ENCODE measurements at regions not wholly inside any gene's neighbourhood (a gene's known extent, or its start where the extent isn't known, plus 50 kb on each side); places are given as distances from the start of the nearest gene placed in this dataset.

DNA sequence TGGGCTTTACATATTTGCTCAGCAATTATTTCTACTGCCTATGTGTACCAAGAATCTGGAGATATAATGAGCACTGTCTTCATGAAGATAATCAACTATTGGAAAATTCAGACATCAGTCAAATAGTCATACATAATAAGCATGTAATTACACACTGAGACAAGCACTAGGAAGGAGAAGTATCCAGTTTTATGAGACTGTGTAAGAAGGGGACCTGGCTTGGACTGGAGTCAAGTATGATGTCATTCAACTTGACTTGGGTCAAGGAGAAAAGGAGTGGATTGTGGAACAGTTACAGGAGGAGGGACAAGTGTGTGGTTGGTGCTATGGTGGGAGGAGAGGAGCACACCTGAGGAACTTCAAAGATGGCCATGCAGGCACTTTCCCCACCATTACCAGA lies 419.8 kb upstream of the TRIB2 start:
- FAIRE-seq (no peak), DNase-seq (ENCODE audit: insufficient read length, low spot score) (no peak)

DNA sequence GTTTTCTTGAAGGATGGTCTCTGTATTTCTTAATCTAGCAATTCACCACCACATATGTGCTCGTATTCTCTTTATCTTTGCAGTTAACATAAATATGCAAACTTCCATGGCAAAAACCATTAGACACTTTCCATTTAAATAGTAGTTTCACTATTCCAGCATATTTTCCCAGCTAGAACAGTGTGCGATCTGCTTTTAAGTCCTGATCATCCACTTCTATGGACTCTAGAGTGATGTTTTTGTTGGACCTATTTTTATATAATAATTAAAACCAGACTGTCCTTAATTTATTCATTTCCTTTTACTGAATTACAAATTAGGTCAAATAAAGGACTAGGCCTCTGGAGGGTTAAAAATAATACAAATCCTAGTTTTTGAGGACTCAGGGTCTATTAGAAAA lies 418.4 kb upstream of the TRIB2 start:
- no peak for FAIRE-seq
- DNase-seq (ENCODE audit: insufficient read length, low spot score) = no peak

GRCh38 chr2:12299431-12299830 lies 417.3 kb upstream of the TRIB2 start:
- DNase-seq (ENCODE audit: insufficient read length, low spot score) (no peak), FAIRE-seq (no peak)

DNA sequence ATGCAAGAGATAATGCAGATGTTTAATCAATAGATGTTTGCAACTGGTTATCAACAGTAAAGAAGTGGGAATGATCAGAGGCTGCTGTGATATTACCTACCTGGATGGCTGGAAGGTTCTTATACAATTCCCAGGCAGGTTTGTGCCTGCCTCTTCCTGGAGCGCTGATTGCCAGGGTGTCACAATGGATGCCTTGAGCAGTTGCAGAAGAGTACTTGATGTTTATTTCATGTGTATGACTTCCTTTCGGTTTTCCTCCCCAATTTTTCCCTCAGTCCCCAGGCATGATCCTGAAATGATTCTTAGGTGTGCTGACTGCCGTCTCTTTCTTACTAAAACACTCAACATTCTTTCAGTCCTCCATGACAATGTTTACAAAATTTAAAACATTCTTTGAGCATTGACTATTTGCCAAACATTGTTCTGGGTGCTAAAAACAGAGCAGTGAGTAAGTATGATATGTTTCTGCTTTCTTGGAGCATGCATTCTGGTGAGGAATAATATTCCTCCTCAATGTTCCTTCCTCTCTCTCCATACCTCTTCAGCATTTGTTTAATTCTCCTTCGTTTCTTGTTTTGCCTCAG lies 416.6 kb upstream of the TRIB2 start:
- no peak for DNase-seq (ENCODE audit: insufficient read length, low spot score)
- no peak for FAIRE-seq

DNA sequence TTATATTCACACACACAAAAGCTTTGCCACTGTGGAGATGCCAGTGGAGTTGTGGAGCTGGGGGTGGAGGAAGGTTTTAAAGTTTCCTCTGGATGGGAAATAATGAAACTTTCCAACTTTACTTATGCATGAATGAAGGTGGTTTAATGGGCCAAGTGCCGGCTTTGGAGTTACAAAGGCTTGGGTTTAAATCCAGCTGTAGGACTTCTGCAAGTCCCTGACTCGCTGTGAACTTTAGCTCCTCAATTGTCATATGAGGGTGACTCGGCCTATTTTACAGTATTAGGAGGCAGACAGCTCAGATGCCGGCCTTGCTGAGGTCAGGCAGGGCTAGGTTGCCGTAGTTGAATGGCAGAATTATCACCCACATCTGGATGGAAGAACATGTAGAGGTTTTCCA lies 415.8 kb upstream of the TRIB2 start:
- FAIRE-seq (no peak), DNase-seq (ENCODE audit: insufficient read length, low spot score) (no peak)

DNA sequence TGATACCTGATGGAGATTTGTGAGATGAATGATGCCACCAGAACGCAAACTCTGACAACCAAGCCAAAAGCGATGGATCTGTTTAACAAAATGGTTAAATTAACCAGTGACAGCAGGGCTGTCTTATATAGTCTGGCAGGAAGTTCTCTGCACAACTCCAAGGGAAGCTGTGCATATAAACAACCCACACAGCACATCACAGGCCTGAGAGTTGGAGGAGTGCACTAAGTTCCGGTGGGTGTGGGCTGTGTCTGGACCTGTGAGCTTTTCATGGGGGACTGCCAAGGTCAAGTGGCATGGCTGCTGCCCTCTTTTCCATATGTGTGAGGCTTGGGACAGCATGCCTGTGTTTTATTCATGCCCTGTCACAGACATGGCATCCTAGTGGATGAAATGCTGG lies 414.6 kb upstream of the TRIB2 start:
- no peak for DNase-seq (ENCODE audit: insufficient read length, low spot score)
- no peak for FAIRE-seq

DNA sequence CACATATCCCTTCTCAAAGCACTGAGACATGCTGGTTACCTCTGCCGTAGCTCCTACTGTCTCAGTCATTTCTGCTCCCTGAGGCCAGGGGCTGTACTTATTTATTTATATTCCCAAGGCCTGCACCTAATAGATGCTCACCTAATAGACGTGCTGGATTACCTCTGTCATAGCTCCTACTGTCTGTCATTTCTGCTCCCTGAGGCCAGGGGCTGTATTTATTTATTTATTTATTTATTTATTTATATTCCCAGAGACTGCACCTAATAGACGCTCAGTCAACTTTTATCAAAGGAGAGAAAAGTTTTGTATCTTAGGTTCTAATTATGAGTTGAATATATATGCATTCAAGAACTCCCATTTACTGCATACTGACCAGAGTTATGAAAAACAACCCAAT lies 414.0 kb upstream of the TRIB2 start:
- FAIRE-seq = no peak
- DNase-seq (ENCODE audit: insufficient read length, low spot score) = no peak

- DNase-seq (ENCODE audit: insufficient read length, low spot score) (peak; percentile 63), FAIRE-seq (no peak)
Measured at GRCh38 chr2:12303181-12304030, 413.3 kb upstream of the TRIB2 start.

DNA sequence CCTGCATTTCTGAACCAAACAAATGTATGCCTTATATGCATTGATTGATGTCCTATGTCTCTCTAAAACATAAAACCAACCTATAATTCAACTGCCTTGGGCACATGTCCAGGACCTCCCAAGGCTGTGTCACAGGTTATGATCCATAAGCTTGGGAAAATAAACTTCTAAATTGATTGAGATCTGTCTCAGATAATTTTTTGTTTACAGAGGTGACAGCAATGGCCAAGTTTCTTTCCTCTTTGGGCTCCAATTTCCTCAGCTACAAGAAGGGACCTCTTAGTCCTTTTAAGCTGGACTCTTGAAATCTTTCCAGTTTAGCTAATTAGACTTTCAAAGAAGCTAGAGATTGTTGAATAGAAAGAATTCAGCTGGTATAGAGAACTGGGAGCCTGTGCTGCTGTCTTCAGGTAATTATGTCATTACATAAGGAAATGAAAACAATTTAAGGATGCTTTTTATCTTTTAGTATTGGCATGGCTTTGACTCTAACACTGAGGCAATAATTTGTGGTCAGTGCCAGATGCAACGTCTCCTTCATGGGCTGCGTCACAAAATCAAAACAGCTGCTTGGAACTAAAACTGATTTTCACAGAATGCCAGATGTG lies 412.1 kb upstream of the TRIB2 start:
- DNase-seq (ENCODE audit: insufficient read length, low spot score) = no peak
- FAIRE-seq = no peak

- DNase-seq (ENCODE audit: insufficient read length, low spot score) (no peak), FAIRE-seq (no peak)
Measured at GRCh38 chr2:12305931-12306330, 410.8 kb upstream of the TRIB2 start.

DNA sequence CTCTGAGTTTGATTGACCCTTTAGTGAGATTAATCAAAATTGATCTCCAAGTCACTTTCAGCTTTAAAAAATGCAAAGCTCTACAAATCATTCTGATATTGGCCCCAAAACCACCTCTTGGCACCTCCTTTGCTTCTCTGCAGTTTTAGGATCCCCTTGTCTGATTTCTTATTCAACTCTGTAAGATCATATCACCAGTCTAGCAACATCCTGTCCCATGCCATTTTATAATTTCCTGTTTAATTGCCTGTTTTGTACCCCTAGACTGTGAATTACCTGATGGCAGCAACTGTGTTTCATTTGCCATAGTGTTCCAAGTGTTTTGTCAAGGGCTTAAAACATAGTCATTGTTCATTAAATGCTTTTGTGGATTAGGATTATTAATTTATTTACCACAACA lies 406.3 kb upstream of the TRIB2 start:
- DNase-seq (ENCODE audit: insufficient read length, low spot score) (no peak), FAIRE-seq (no peak)

DNA sequence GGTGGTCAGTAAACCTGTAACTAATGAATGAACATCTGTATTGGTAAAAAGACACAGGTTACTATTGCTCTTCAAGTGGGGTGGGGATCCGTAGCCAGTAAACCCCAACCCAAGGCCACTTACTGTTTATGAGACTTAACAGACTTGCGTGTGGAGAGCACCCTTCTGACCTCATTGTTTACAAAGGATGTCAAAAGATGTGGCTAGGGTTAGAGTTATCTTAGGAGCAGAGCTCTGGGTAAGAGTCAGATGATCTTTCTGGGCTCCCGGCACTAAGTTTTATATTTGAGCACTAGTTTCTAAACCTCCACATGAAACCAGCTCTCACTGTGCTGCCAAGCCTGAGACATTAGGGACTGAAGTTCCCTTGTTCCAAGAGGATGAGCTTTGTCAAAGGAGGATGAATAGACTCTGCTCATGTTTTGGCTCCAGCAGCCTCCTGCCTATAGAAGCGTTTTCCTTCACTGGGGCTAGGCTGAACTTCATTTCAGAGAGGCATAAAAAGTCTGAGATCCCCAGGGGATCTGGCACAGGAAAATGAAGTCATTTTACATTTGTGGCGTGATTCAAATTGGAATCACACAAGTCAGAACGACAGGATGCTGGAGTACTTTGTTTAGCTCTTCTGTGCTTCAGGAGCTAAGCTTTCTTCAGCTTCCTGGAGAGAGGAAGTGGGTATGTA lies 403.1 kb upstream of the TRIB2 start:
- FAIRE-seq (no peak), DNase-seq (ENCODE audit: insufficient read length, low spot score) (no peak)

GRCh38 chr2:12314127-12314760 lies 402.5 kb upstream of the TRIB2 start:
- FAIRE-seq (no peak), DNase-seq (ENCODE audit: insufficient read length, low spot score) (no peak)

DNA sequence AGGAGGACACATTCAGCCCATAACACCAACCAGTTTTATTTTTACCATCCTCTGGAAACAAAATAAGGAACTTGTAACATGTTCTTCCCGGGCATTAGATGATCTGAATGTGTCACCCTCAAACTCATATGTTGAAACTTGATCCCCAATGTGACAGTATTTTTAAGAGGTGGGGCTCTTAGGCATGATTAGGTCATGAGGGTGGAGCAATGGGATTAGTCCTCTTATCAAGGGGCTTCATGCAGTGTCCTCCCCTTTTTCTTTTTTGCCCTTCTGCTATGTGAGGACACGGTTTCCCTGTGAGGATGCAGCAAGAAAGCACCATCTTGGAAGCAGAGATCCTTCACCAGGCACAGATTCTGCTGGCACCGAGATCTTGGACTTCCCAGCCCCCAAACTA lies 401.5 kb upstream of the TRIB2 start:
- DNase-seq (ENCODE audit: insufficient read length, low spot score) (no peak), FAIRE-seq (no peak)

GRCh38 chr2:12316476-12316875 lies 400.3 kb upstream of the TRIB2 start:
- no peak for FAIRE-seq
- DNase-seq (ENCODE audit: insufficient read length, low spot score) = no peak

- no peak for FAIRE-seq
- no peak for DNase-seq (ENCODE audit: insufficient read length, low spot score)
Measured at GRCh38 chr2:12317286-12317685, 399.4 kb upstream of the TRIB2 start.

GRCh38 chr2:12317814-12318426 lies 398.8 kb upstream of the TRIB2 start:
- DNase-seq (ENCODE audit: insufficient read length, low spot score) (peak; percentile 47), FAIRE-seq (no peak)

GRCh38 chr2:12318427-12319057 lies 398.2 kb upstream of the TRIB2 start:
- FAIRE-seq (peak; percentile 16), DNase-seq (ENCODE audit: insufficient read length, low spot score) (peak; percentile 48)

GRCh38 chr2:12320027-12320734 lies 396.6 kb upstream of the TRIB2 start:
- FAIRE-seq (no peak), DNase-seq (ENCODE audit: insufficient read length, low spot score) (no peak)
